Stimulated activated CD4-positive, alpha-beta T cell treated with anti-CD3 and anti-CD28 coated beads, Interleukin-12 subunit alpha, Interleukin-12 subunit beta, amount 100 ng/mL, for 4 hours (primary cell): ENCODE measurements at regions not wholly inside any gene's neighbourhood (a gene's known extent, or its start where the extent isn't known, plus 50 kb on each side); places are given as distances from the start of the nearest gene placed in this dataset.
"Not testable (repeated sequence)": the region's sequence is repeated elsewhere in the genome, so short reads cannot be mapped to it uniquely, and the experiment has no call there.

Source experiments
- DNase-seq: peaks from one replicate; pipeline ENCODE4 v3.0.0-alpha.2; 2020

DNA sequence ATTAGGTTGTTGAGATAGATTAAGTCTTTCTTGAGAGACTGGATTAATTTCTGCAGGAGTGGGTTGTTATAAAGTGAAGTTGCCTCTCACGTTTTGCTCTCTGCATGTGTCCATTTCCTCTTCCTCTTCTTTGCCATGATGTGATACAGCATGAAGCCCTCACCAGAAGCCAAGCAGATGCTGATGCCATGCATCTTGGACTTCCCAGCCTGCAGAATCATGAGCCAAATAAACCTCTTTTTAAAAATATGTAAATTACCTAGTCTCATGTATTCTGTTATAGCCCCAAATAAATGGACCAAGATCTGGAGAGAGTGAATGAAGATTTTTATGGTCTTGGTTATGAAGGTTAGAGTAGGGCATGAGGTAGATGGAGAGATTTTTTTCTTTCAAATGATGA lies 111.6 kb upstream of the MAN1A1 start:
- DNase-seq = no peak

DNA sequence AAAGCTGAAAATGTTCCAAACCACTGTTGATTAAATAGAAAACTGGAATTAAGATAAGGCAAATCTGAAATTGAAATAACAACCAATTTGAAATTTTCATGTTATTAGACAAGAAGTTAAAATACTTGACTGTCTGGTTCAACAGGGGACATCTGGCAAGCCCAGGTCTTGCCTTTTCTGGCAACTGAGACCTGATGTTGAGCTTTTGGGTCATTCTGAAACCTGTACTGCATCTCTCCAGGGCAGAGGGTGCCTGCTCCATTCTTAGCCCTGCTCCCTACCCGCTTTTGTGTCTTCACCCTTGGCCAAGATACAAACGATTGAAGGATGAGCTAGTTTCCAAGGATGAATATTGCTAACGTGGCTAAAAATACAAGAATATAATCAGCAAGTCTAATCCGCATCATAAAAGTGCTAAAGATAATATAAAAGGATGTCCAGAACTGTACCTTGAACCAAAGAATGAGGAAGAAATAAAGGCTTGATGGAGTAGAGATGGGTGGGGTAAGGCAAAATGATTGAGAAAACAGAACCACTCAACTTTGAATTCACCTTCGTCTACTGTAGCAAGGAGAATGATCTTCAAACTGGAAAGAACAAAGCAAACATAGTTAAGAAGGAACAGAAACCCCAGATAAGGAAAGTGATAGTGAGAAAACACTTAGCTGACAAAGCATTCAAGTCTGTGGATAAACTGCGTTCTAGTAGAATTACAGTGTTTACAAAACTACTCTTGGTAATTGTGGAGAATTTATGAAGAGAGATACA lies 109.8 kb upstream of the MAN1A1 start:
- DNase-seq = no peak

DNA sequence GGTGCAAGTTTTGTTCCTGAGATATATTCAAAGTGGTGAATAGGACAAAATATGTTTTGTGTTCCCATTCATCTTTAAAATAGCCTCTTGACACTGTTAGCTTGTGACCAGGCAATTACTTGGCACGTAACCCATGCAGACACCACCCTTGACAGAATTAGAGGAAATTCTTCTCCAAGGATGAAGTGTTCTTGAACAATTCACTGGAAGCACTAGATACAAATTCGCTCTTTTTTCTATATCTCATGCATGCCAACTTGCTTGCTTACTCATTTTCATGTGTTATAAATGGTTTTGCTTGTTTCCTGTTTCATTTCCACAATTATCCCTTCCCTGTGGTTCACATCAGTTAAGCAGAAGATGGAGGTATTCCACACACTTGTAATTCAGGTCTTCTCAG lies 105.2 kb upstream of the MAN1A1 start:
- DNase-seq = no peak

DNA sequence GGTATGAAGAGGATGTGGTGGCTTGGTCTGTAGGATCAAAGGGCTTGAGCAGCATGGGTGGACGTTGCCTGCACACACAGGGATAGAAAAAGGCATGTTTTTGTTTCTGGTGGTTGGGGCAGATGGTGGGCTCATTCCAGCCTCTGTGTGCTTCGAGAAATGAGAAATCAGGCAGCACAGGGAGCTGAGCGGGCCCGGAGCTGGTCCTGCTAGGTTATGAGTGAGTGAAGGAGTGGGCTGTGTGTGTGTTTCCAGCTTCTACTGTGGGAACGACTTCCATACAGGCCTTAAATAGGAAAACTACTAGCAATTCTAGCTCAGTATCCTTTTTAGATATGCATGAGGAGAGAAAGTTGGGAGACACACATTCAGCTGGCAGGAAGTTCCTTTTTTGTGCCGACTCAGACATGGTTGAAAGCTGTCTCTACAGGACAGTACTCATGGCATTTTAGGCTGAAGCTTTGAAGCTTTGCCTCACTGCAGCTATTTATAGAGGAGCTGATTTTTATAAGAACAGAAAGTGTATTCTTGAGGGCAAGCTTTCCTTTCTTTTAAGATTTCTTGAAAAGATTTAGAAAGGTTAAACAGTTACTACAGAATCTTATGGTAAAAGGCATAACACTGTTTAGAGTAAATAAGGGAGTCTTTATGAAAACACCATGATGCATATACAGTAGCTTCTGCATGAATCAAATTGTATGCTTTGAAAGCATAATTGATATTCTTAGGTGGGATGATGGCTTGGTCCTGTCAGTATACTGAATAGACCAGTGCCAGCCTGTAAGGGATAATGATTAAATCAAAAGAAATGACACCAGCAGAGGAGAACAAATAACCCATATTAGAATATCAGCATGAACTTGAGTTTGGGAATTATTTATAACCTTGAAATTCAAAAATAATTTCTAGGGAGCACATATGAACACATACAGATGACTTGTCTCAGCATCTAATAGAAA lies 104.0 kb upstream of the MAN1A1 start:
- no peak for DNase-seq

DNA sequence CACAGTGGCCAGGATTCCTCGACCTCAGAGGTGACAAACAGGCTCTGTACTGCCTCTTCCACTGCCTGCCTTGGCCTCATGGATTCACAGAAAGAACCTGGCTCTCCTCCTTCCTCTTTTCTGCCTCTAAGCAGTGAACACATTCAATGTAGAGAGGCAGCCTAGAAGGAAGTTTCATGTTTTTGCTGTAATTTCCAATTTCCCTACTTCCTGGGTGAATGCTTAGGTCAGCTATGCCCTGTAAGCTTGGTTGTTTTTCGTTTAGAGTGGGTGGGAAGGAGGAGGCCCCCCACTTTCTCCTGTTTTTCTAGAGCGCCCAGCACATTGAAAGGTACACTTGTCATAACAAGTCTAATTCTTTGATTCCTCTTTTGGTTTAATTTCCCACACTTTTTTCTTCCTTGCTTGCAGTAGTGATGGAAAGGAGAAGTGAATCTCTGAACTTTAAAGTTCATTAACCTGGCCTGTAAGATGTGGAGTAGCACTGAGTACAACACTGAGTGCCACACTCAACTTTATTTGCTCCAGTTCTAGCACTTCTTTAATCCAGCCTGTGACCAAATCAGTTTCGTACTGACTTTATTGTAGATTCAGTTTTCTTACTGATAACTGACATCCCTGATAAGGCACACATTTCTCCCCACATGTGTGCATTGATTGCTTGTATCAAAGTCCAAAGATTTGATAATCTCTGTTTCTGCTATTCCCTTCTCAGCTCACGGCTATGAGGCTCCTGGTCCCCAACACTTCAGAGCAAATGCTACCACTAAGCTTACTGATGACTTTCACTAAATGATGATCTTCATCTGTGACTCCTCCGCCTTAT lies 100.0 kb upstream of the MAN1A1 start:
- DNase-seq = no peak

DNA sequence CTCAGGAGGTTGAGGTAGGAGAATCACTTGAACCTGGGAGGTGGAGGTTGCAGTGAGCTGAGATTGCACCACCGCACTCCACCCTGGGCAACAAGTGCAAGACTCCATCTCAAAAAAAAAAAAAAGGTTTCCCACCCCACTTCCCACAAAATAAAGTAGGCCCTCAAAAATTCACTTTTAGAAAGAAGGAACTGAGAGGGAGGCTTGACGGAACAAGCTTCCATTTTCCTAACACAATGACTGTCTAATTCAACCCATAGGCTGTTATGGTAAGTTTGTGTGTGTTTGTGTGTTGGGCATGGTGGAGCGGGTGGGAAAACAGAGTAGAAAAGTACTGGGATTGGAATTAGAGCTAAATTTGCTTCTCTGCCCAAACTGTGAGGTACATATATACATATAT lies 98.4 kb upstream of the MAN1A1 start:
- no peak for DNase-seq

DNA sequence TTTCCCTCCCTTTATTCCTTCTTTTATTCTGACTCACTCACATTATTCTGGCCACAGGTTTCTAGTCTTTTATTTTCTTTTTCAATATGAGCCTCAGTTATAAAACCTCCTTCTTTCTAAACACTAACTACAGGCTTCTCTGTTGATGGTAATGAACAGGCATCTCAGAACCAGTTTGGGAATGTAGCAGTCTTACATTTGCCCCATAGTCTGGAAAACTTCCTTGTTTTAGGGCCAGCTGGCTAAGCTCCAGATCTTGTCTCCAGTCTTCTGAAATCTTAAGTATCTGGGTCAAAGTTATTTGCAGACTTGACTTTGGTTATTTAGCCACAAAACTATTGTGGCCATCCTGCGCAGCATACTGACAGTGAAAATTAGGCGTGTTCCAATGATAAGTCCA lies 97.0 kb upstream of the MAN1A1 start:
- DNase-seq = no peak

DNA sequence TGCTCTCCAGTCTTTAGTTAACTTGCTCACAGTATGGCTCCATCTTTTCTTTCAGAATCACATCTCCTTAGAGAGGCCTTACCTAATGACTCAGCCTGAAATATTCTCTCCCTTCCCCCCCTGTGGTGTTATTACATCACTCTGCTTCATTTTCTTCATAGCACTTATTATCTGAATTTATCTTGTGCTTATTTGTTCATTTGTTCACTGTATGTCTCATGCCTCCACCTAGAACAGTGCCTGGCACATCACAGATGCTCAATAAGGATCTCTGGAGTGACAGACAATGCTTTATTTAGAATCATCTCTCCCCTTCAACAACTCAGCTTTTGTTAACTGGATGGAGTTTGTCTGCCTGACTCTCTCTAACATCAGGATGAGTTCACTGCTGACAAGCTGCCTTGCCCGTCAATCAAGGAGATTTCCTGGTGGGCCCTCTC lies 96.6 kb upstream of the MAN1A1 start:
- no peak for DNase-seq

DNA sequence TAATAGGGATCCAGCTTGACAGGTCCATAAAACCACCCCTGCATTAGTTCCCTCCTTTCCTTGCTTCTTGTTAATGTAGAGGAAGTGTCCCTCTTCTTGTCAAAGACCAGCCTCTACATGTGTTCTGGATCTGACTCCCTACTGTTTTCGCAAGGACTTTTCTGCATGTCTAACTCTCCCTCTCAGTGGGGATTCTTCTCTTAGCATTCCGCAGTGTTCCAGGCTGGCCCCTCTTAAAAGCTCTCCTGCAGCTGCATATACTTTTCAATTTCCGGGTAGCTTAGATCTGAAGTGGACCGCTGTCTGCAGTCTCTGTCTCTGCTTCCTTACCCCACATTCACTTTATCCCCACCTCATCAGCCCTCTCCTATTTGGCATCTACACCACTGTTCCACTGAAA lies 96.1 kb upstream of the MAN1A1 start:
- no peak for DNase-seq

DNA sequence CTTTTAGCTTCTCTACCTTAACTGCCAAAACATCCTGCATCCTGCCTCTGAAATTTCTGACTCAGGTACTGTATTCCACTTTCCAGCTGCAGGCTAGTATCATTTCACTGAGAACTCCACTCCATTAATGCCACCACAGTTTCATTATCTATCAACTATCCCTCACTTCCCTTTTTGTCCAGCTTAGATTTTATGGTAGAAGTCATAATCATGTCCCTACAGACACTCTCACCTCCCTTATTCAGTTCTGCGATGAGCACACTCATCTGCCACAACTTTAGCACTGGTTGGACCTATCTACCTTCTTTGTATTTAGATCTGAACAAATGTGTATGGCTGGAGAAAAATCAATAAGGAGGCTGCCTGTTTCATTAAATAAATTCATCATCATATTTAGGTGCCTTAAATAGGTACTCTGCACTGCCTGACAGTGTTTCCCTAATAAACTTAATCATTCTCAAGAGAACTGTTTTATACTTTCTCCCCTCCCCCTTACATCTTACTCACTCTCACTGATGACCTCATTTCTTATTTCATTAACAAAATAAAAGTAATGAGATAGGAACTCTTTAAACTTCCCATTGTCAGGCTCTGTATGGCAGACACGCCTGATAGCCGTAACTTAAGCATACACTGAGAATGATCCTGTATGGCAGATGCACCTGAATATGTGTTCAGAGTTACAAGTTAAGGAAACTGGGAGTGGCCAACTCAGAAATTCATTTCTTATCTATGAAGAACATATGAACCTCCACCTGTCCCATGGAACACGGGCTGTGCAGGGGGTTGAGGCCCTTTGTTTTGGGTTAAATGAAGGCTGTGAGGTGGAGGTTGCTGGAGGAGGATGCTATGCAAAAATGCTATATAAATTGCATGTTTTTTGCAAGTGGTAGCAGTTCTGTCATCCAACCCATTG lies 95.3 kb upstream of the MAN1A1 start:
- no peak for DNase-seq

DNA sequence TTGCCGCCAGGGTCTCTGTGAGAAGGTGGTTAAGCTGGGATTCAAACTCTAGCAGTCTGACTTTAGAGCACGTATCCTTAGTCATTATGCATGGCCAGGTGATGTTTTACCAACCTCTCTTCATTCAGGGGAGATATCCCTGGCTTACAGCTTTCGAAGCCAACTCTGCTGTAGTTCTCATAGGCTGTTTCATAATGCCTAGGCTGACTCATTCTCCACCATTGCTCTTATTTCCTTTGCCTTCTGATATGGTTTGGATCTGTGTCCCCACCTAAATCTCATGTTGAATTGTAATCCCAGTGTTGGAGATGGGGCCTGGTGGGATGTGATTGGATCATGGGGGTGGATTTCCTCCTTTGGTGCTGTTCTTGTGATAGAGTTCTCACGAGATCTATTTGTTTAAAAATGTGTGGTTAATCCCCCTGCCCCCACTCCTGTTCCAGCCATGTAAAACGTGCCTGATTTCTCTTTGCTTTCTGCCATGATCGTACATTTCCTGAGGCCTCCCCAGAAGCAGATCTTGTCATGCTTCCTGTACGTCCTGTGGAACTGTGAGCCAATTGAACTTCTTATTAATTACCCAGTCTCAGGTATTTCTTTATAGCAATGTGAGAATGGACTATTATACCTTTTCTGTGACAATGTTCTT lies 94.6 kb upstream of the MAN1A1 start:
- no peak for DNase-seq

DNA sequence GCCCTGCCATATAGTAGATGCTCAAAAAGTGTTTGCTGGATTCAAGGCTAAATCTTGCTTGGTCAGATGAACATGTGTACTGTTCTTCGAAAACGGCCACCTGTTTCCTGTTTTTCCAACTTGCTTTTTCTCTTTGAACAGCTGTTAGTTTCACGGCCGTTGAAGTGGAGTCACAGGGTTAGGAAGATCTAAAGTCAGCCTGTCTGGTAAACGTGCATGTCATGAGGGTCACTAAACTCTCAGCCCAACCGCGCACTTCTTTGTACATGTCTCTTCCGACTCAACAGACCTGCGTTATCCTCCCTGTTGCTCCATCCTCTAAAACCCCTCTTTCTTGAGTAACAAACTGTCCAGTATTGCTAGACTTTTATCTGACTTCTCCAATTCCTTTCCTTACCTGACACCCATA lies 93.2 kb upstream of the MAN1A1 start:
- DNase-seq = no peak

DNA sequence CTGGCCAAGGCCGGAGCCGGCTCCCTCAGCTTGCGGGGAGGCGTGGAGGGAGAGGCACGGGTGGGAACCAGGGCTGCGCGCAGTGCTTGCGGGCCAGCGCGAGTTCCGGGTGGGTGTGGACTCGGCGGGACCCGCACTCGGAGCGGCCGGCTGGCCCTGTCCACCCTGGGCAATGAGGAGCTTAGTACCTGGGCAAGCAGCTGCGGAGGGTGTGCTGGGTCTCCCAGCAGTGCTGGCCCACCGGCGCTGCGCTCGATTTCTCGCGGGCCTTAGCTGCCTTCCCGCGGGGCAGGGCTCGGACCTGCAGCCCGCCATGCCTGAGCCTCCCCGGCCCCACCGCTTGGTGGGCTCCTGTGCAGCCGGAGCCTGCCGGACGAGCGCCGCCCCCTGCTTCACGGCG lies 91.4 kb upstream of the MAN1A1 start:
- no peak for DNase-seq

DNA sequence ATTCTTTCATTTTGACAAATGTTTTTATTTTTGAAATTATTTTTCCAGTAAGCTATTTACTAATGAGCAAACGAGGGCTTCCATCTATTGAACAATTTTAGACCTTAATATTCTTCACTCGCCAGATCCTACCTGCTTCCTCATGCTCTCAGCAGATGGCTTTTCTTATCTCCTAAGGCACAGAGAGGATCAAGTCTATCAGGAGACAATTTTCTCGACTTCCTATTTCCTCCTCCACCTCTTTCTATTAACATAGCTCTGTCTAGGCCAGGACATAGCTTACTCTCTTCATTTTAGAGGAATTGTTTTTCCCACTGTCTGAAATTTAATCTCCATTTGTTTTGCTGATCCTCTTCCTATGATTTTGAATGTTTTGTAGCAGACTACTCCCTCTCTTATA lies 87.0 kb upstream of the MAN1A1 start:
- DNase-seq = no peak

DNA sequence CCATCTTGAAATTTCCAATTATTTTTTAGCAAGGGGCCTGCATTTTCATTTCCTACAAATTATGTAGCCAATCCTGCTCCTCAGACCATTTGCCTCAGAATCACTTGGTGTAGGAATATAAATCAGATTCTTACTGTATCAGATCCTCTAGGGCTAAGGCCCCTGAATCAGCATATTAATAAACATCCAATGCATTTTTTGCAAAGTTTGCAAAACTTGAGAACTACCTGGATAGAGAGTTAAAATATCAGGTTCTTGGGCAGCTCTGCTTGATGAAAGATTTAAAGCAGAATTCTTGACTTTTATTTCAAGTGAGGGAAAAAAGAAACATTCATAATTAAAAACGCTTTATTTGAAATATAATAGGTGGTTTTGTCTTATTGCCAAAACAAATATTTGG lies 82.2 kb upstream of the MAN1A1 start:
- no peak for DNase-seq

DNA sequence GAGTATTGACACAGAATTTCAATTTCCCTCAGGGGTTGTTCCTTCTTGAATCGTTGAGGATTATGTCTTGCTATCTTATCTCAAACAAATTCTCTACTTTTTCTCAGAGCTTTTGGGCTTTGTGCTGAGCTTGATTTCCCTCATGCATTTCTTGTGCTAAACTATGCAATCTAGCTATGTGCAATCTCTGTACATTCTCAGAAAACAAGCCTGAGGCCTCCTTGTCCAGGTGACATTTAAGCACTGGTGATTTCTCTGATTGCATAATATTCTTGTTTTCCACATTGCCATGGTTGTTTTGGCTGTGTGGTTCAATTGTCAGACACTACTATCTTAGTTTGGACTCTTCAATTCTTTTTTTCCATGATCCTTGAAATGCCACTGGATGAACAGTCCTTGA lies 81.2 kb upstream of the MAN1A1 start:
- no peak for DNase-seq

DNA sequence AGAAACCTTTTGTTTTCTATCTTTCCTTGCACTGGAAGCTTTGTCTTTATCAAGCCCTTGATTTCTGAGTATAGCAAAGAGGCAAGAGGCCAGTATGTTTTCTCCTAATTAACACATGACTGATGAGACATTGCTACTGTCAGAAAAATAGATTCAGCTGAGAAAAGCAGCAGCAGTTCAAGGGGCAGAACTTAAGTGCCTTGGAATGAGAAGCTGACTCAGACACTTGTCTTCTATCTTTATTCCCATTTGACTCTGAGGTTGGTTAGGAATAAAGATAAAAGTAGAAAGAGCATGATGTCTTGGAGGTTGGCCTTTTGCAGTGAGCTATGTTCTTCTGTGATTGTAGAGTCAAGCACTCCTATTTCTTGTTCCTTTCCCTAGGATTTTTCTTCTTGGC lies 79.1 kb upstream of the MAN1A1 start:
- no peak for DNase-seq

DNA sequence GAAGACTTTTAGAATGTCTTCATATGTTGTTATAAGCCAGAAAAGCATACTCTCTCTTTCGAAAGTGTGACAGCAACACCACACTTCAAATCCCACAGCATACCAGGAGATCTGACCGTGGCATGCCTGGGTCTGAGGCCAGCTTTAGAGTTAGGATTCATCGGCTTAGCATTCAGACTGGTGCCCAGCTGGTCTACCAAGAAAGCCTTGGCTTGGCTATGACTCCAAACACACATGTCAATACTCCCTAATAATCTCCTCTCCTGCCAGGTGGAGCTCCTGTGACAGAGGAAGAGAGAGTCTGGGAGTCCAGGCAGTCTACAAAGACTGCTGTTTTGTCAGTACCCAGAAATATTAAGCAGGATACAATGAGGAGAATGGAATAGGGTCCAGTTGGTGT lies 77.1 kb upstream of the MAN1A1 start:
- DNase-seq = no peak

DNA sequence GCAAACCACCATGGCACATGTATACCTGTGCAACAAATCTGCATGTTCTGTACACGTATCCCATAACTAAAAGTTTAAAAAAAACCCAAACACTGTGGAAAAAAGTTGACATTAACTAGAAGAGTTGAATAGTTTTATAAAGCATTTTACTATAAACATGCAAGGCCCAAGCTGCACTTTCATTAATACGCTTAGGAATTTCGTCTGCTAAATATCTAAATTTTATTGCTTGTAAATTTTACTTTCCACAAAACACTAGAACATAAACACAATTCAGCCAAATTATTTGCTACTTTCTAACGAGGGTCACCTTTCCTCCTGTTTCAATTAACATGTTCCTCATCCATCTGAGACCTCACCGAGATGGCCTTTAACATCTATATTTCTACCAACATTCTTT lies 74.4 kb upstream of the MAN1A1 start:
- no peak for DNase-seq

DNA sequence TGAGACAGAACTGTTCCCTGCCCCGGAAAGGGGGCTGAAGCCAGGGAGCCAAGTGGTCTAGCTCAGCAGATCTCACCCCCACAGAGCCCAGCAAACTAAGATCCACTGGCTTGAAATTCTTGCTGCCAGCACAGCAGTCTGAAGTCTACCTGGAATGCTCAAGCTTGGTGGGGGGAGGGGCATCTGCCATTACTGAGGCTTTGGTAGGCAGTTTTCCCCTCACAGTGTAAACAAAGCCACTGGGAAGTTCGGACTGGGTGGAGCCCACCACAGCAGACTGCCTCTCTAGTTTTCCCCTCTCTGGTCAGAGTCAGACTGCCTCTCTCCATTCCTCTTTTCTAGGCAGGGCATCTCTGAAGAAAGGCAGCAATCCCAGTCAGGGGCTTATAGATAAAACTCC lies 68.5 kb upstream of the MAN1A1 start:
- not testable (repeated sequence) for DNase-seq

DNA sequence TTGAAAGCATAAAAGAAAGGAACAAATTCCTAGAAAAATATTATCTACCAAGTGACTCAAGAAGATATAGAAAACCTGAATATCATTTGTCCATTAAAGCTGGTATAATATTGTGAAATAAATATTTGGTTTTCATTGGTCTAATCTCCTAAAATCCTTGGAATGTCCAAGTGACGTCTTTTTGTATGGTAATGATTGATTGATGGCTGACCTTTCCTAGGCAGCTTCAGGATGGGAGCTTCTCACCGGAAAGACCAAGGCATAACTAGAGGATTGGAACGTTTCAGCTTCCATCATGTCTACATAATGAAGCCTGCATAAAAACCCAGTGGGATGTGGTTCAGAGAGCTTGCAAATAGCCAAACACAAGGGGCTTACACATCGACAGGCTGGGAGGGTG lies 57.6 kb upstream of the MAN1A1 start:
- no peak for DNase-seq

DNA sequence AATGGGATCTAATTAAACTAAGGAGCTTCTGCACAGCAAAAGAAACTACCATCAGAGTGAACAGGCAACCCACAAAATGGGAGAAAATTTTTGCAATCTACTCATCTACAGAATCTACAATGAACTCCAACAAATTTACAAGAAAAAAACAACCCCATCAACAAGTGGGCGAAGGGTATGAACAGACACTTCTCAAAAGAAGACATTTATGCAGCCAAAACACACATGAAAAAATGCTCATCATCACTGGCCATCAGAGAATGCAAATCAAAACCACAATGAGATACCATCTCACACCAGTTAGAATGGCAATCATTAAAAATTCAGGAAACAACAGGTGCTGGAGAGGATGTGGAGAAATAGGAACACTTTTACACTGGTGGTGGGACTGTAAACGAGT lies 55.6 kb upstream of the MAN1A1 start:
- DNase-seq = not testable (repeated sequence)
